HCT116 (cell line): ENCODE measurements at regions not wholly inside any gene's neighbourhood (a gene's known extent, or its start where the extent isn't known, plus 50 kb on each side); places are given as distances from the start of the nearest gene placed in this dataset.

ENCODE experiments used
- ATAC-seq: fragments of 200-7000 bp; cut with Tn5 transposase; 2 replicates; pipeline ENCODE4 v1.9.1; 2020; ENCODE audit warnings: mild to moderate bottlenecking, moderate library complexity
- BruUV-seq: library from RNA; stranded (reverse); fragments of 400-500 nt; replicated peaks from 2 replicates; lab custom pipeline; 2021; lab: Mats Ljungman, UMichigan
- CTCF ChIA-PET: fragments of 300-600 bp; sonication (Branson Sonifier 250); formaldehyde crosslinking; loops from one replicate; lab custom pipeline; 2021; ENCODE audit warnings: antibody characterized with exemption; lab: Charles Lee
- POLR2A ChIA-PET: fragments of 300-600, 350-600 bp; sonication (Branson Sonifier 250); formaldehyde crosslinking; loops from one replicate; lab custom pipeline; 2021; ENCODE audit warnings: antibody characterized with exemption; lab: Charles Lee
- RAD21 ChIA-PET, 2 experiments: fragments of 300-600 bp; sonication (Branson Sonifier 250); formaldehyde crosslinking; loops; one replicate each; lab custom pipeline; 2023; ENCODE audit warnings: low total read pairs in 2 of 2; ENCODE audit not compliant: uncharacterized antibody in 2 of 2, unreplicated experiment in 2 of 2, low non-redundant PET in 1 of 2; lab: Charles Lee
- DNase-seq: peaks from one replicate; pipeline ENCODE4 v3.0.0-alpha.2; 2010; ENCODE audit warnings: low read depth, low spot score
- H2AFZ ChIP-seq: fragments of 200-600 bp; shearing (Covaris generic), sonication (generic); 2 replicates; pipeline ENCODE4 v1.6.1; 2017; ENCODE audit warnings: low read depth, mixed run types, mixed read lengths, antibody characterized with exemption, low read length; ENCODE audit not compliant: poor library complexity, severe bottlenecking
- H3K27ac ChIP-seq: 2 replicates; pipeline ENCODE4 v1.5.1; 2012; ENCODE audit warnings: low read depth, low read length
- H3K27me3 ChIP-seq: fragments of 200-600 bp; sonication (generic); 2 replicates; pipeline ENCODE4 v1.6.1; 2016; ENCODE audit warnings: mixed run types, low read length, mixed read lengths; ENCODE audit not compliant: insufficient read depth
- H3K36me3 ChIP-seq, 2 experiments: fragments of 200-500 bp in 1 of 2; fragments of 200-600 bp in 1 of 2; sonication (Bioruptor generic) in 1 of 2; sonication (generic) in 1 of 2; 2 replicates each; pipeline versions ENCODE4 v1.5.1 to v1.6.1; 2014 to 2016; ENCODE audit warnings: low read length in 2 of 2, inconsistent platforms in 1 of 2, mixed read lengths in 1 of 2, mixed run types in 1 of 2; ENCODE audit not compliant: insufficient read depth in 2 of 2, control insufficient read depth in 1 of 2
- H3K4me1 ChIP-seq, 2 experiments: fragments of 200-600 bp in 1 of 2; sonication (generic) in 1 of 2; 2 replicates each; pipeline versions ENCODE4 v1.5.1 to v1.6.1; 2012 to 2017; ENCODE audit warnings: low read length in 2 of 2, inconsistent platforms in 1 of 2, mild to moderate bottlenecking in 1 of 2, mixed read lengths in 1 of 2, mixed run types in 1 of 2, moderate library complexity in 1 of 2; ENCODE audit not compliant: insufficient read depth in 2 of 2, control insufficient read depth in 1 of 2
- H3K4me2 ChIP-seq: fragments of 200-600 bp; sonication (generic); 2 replicates; pipeline ENCODE4 v1.6.1; 2017; ENCODE audit warnings: mixed run types, low read length, mixed read lengths
- H3K4me3 ChIP-seq, 2 experiments: fragments of 200-600 bp in 1 of 2; sonication (generic) in 1 of 2; replicated peaks in 1 of 2; 2 replicates each; pipeline ENCODE4 v1.5.1; 2011 to 2016; ENCODE audit warnings: low read length in 2 of 2, control low read depth in 1 of 2, low read depth in 1 of 2, mild to moderate bottlenecking in 1 of 2, mixed read lengths in 1 of 2, mixed run types in 1 of 2
- H3K79me2 ChIP-seq: fragments of 200-600 bp; sonication (generic); 2 replicates; pipeline ENCODE4 v1.6.1; 2017; ENCODE audit warnings: mild to moderate bottlenecking, mixed run types, low read length, moderate library complexity, mixed read lengths; ENCODE audit not compliant: insufficient read depth
- H3K9ac ChIP-seq: fragments of 200-600 bp; sonication (generic); 2 replicates; pipeline ENCODE4 v1.6.1; 2016; ENCODE audit warnings: low read length, mixed read lengths
- H3K9me2 ChIP-seq: fragments of 200-600 bp; sonication (generic), shearing (Covaris generic); 2 replicates; pipeline ENCODE4 v1.6.1; 2017; ENCODE audit warnings: mixed run types, mild to moderate bottlenecking, moderate library complexity; ENCODE audit not compliant: insufficient read depth
- H3K9me3 ChIP-seq, 2 experiments: fragments of 200-500 bp in 1 of 2; fragments of 200-600 bp in 1 of 2; sonication (Bioruptor generic) in 1 of 2; sonication (generic) in 1 of 2; 2 replicates each; pipeline ENCODE4 v1.6.1; 2014 to 2017; ENCODE audit warnings: low read length in 2 of 2, mixed read lengths in 2 of 2, inconsistent platforms in 1 of 2, low read depth in 1 of 2, mild to moderate bottlenecking in 1 of 2, mixed run types in 1 of 2, moderate library complexity in 1 of 2; ENCODE audit not compliant: control insufficient read depth in 1 of 2, insufficient read depth in 1 of 2
- H4K20me1 ChIP-seq: fragments of 200-600 bp; sonication (generic), shearing (Covaris generic); 2 replicates; pipeline ENCODE4 v1.6.1; 2017; ENCODE audit warnings: mixed run types, mild to moderate bottlenecking, moderate library complexity; ENCODE audit not compliant: insufficient read depth
- ATF3 ChIP-seq: IDR thresholded peaks from 2 replicates; pipeline ENCODE4 v1.6.1; 2012
- CBX3 ChIP-seq: IDR thresholded peaks from 2 replicates; pipeline ENCODE4 v1.6.1; 2012; ENCODE audit warnings: low read depth
- CTCF ChIP-seq, 3 experiments: fragments of 200-600 bp in 1 of 3; sonication (generic) in 1 of 3; IDR thresholded peaks in 2 of 3; conservative IDR thresholded peaks in 1 of 3; 2 replicates each; pipeline ENCODE4 v1.5.1; 2012 to 2017; ENCODE audit warnings: low read depth in 2 of 3, low read length in 2 of 3, antibody characterized with exemption in 1 of 3, borderline replicate concordance in 1 of 3, control low read depth in 1 of 3, mild to moderate bottlenecking in 1 of 3, mixed read lengths in 1 of 3, mixed run types in 1 of 3, moderate library complexity in 1 of 3; ENCODE audit not compliant: insufficient read depth in 1 of 3
- EGR1 ChIP-seq: IDR thresholded peaks from 2 replicates; pipeline ENCODE4 v1.6.1; 2012; ENCODE audit warnings: low read depth
- ELF1 ChIP-seq: IDR thresholded peaks from 2 replicates; pipeline ENCODE4 v1.6.1; 2012; ENCODE audit warnings: low read depth, borderline replicate concordance
- EZH2 ChIP-seq: fragments of 200-600 bp; sonication (generic); IDR thresholded peaks from 2 replicates; pipeline ENCODE4 v1.6.1; 2017; ENCODE audit warnings: antibody characterized with exemption, mixed run types
- EZH2phosphoT487 ChIP-seq: fragments of 200-600 bp; IDR thresholded peaks from 2 replicates; pipeline ENCODE4 v1.6.1; 2018; ENCODE audit warnings: antibody characterized with exemption, borderline replicate concordance
- FOSL1 ChIP-seq: IDR thresholded peaks from 2 replicates; pipeline ENCODE4 v1.6.1; 2012; ENCODE audit warnings: low read depth
- JUND ChIP-seq: IDR thresholded peaks from 2 replicates; pipeline ENCODE4 v1.6.1; 2012
- POLR2A ChIP-seq: IDR thresholded peaks from 2 replicates; pipeline ENCODE4 v1.7.0; 2011; ENCODE audit warnings: borderline replicate concordance; ENCODE audit not compliant: insufficient read depth, insufficient read length; ENCODE audit errors: extremely low read depth
- POLR2AphosphoS5 ChIP-seq: IDR thresholded peaks from 2 replicates; pipeline ENCODE4 v1.6.1; 2011; ENCODE audit warnings: mild to moderate bottlenecking, low read depth, low read length, moderate library complexity
- RAD21 ChIP-seq: IDR thresholded peaks from 2 replicates; pipeline ENCODE4 v1.6.1; 2012; ENCODE audit warnings: low read depth, mild to moderate bottlenecking
- REST ChIP-seq: IDR thresholded peaks from 2 replicates; pipeline ENCODE4 v1.6.1; 2012; ENCODE audit warnings: low read depth
- SIN3A ChIP-seq: IDR thresholded peaks from 2 replicates; pipeline ENCODE4 v1.6.1; 2012; ENCODE audit warnings: low read depth
- SP1 ChIP-seq: IDR thresholded peaks from 2 replicates; pipeline ENCODE4 v1.6.1; 2012; ENCODE audit warnings: low read depth
- SRF ChIP-seq: IDR thresholded peaks from 2 replicates; pipeline ENCODE4 v1.6.1; 2012; ENCODE audit warnings: low read depth
- TCF7L2 ChIP-seq: IDR thresholded peaks from 2 replicates; pipeline ENCODE4 v1.7.0; 2011; ENCODE audit warnings: borderline replicate concordance, inconsistent platforms; ENCODE audit not compliant: insufficient read depth, insufficient read length; ENCODE audit errors: extremely low read depth
- intact Hi-C: fragments of 100-400 bp; cut with micrococcal nuclease; formaldehyde crosslinking; loops from 2 replicates; pipeline ENCODE4 v1.10.0; 2022

DNA sequence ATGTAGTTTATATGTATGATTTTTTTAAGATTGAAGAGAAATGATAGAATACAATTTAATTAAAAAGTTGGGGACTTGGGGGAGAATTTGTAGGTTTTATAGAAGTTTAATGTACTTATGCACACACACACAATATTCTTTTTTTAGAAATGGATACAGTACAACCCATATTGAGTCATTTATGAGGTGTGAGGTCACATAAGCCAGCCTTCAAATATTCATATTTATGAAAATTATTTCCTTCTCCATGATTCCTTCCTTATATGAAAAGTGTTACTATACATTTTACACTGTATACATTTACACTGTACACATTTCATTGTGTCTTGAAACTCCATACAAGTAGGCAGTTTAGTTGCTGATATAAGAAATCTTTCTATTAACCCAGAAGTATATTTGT, 96.2 kb upstream of the CHODL start:
- DNase-seq (no peak), ATAC-seq (no peak)
- BruUV-seq, result no TSS peak
- ChIA-PET RAD21 (no interaction called here), POLR2A (no interaction called here), CTCF (no interaction called here)
- intact Hi-C loops, result no loop called here
- Histone ChIP-seq H3K4me3 (no peak overlapping the region), H3K9me3 (peaks cover 9 to 21% of the 10 kb centered on the region in 2 experiments; a peak in 2 of 4 replicates), H3K36me3 (no peaks in the 10 kb centered on the region), H2AFZ (no peak overlapping the region), H3K79me2 (no peaks in the 10 kb centered on the region), H3K4me1 (no peaks in the 10 kb centered on the region), H4K20me1 (no peaks in the 10 kb centered on the region; the same call in 1 of the 2 replicates), H3K9ac (no peak overlapping the region)
- no peak for TF ChIP-seq FOSL1
- TF ChIP-seq, all 23 proteins: peak for 0
- H3K4me2 ChIP-seq, result no peak overlapping the region
- H3K27ac ChIP-seq, result no peak overlapping the region
- no peaks in the 10 kb centered on the region for H3K9me2 ChIP-seq
- no peaks in the 10 kb centered on the region for H3K27me3 ChIP-seq

DNA sequence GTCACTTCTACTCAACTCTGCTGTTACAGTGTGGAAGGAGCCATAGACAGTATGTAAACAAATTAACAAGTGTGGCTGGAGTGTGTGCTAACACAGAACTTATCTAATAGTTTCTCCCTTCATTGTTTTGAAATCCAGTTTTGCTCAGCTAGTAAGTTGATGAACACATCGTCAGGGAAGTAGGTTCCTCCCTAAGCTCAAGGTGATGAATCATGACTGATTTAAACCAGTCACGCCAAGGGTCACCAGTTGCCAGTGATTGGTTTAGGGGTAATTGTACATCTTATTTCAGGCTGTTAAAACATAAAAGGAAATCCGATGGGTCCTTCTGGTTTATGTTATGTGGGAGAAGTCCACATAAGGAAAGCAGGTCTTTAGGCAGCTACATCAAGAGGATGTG, 97.0 kb upstream of the CHODL start:
- no peaks in the 10 kb centered on the region for H3K4me1 ChIP-seq
- POLR2A ChIA-PET, result no interaction called here
- no peaks in the 10 kb centered on the region for H3K9me2 ChIP-seq
- H3K4me3 ChIP-seq, result no peak overlapping the region
- CTCF ChIA-PET, result no interaction called here
- peaks cover 9 to 24% of the 10 kb centered on the region in 2 experiments; a peak in 2 of 4 replicates for H3K9me3 ChIP-seq
- no peaks in the 10 kb centered on the region for H3K79me2 ChIP-seq
- DNase-seq (no peak), ATAC-seq (no peak)
- no peak overlapping the region for H2AFZ ChIP-seq
- RAD21 ChIA-PET, result no interaction called here
- intact Hi-C loops, result no loop called here
- H3K36me3 ChIP-seq, result no peaks in the 10 kb centered on the region
- H3K9ac ChIP-seq, result no peak overlapping the region
- no peak overlapping the region for H3K27ac ChIP-seq
- no peaks in the 10 kb centered on the region; the same call in 1 of the 2 replicates for H4K20me1 ChIP-seq
- H3K4me2 ChIP-seq, result no peak overlapping the region
- no peaks in the 10 kb centered on the region for H3K27me3 ChIP-seq
- BruUV-seq, result no TSS peak
- TF ChIP-seq RAD21 (no peak), CTCF (IDR thresholded peaks at IDR 0.05 in 2 of 3, conservative IDR thresholded peaks at IDR 0.05 in 1 of 3; ENCODE audit: borderline replicate concordance in 1 of 3, insufficient read depth in 1 of 3, low read depth in 2 of 3, low read length in 2 of 3) (no peak), ATF3 (no peak), JUND (no peak), REST (no peak), POLR2A (no peak), SP1 (no peak), EZH2phosphoT487 (no peak), FOSL1 (no peak), CBX3 (no peak), EGR1 (no peak), ELF1 (no peak), EZH2 (no peak), SIN3A (no peak), SRF (no peak), TCF7L2 (no peak), POLR2AphosphoS5 (no peak)
